B cell (primary cell): ENCODE measurements at regions not wholly inside any gene's neighbourhood (a gene's known extent, or its start where the extent isn't known, plus 50 kb on each side); places are given as distances from the start of the nearest gene placed in this dataset.

Experiments used
- ATAC-seq: fragments of 200-7000 bp; cut with Tn5 transposase; one replicate; pipeline ENCODE4 v1.10.0; 2021; ENCODE audit warnings: low read depth, mild to moderate bottlenecking, moderate number of reproducible peaks, moderate library complexity
- CTCF ChIA-PET: fragments of 350-600 bp; sonication (Branson Sonifier 250); formaldehyde crosslinking; loops from one replicate; lab custom pipeline; 2021; ENCODE audit warnings: antibody characterized with exemption, inconsistent platforms; lab: Charles Lee
- POLR2A ChIA-PET: fragments of 350-600 bp; sonication (Branson Sonifier 250); formaldehyde crosslinking; loops from one replicate; lab custom pipeline; 2021; ENCODE audit warnings: antibody characterized with exemption; lab: Charles Lee
- DNase-seq: peaks from one replicate; pipeline ENCODE4 v3.0.0; 2013
- H2AFZ ChIP-seq: 2 replicates; pipeline ENCODE4 v1.6.1; 2012; ENCODE audit warnings: mild to moderate bottlenecking, low read depth, low read length; ENCODE audit not compliant: insufficient read depth, poor library complexity, severe bottlenecking
- H3K27ac ChIP-seq, 2 donors: 1 replicate in 1 of 2; 2 replicates in 1 of 2; pipeline ENCODE4 v1.5.1; 2012 to 2013; ENCODE audit warnings: low read length in 2 of 2, mild to moderate bottlenecking in 2 of 2, moderate library complexity in 1 of 2
- H3K27me3 ChIP-seq, 4 experiments: fragments of 200-600 bp in 1 of 4; sonication (generic) in 1 of 4; replicated peaks in 1 of 4; 1 replicate in 2 of 4; 2 replicates in 2 of 4; pipeline versions ENCODE4 v1.6.1 to v1.7.0; 2013 to 2016; ENCODE audit warnings: low read length in 3 of 4, mild to moderate bottlenecking in 2 of 4, mixed read lengths in 1 of 4, moderate library complexity in 1 of 4; ENCODE audit not compliant: insufficient read depth in 4 of 4, control insufficient read depth in 3 of 4; ENCODE audit errors: control extremely low read depth in 1 of 4
- H3K36me3 ChIP-seq, 2 experiments: replicated peaks in 1 of 2; 1 replicate in 1 of 2; 2 replicates in 1 of 2; pipeline versions ENCODE4 v1.6.1 to v1.7.1; 2013; ENCODE audit warnings: low read length in 1 of 2; ENCODE audit not compliant: insufficient read depth in 2 of 2, control insufficient read depth in 1 of 2; ENCODE audit errors: control extremely low read depth in 1 of 2, extremely low read depth in 1 of 2
- H3K4me1 ChIP-seq, 2 donors: fragments of 200-600 bp in 1 of 2; sonication (generic) in 1 of 2; 1 replicate in 1 of 2; 2 replicates in 1 of 2; pipeline versions ENCODE4 v1.5.1 to v1.6.1; 2013 to 2017; ENCODE audit warnings: low read length in 2 of 2; ENCODE audit not compliant: control insufficient read depth in 2 of 2, insufficient read depth in 2 of 2
- H3K4me2 ChIP-seq: replicated peaks from 2 replicates; pipeline ENCODE3; 2012; ENCODE audit warnings: mild to moderate bottlenecking, low read depth, low read length; ENCODE audit not compliant: poor library complexity, severe bottlenecking
- H3K4me3 ChIP-seq, 5 experiments: fragments of 200-600 bp in 1 of 5; sonication (generic) in 1 of 5; 1 replicate in 3 of 5; 2 replicates in 2 of 5; pipeline versions ENCODE4 v1.5.1 to v1.7.0; 2011 to 2016; ENCODE audit warnings: low read length in 4 of 5, mild to moderate bottlenecking in 4 of 5, low read depth in 2 of 5, control low read depth in 1 of 5, moderate library complexity in 1 of 5; ENCODE audit not compliant: insufficient read depth in 1 of 5; ENCODE audit errors: control extremely low read depth in 1 of 5, extremely low read depth in 1 of 5
- H3K79me2 ChIP-seq: fragments of 200-600 bp; sonication (generic); one replicate; pipeline ENCODE4 v1.6.0; 2016; ENCODE audit warnings: low read length; ENCODE audit not compliant: control insufficient read depth, insufficient read depth
- H3K9ac ChIP-seq: fragments of 200-600 bp; sonication (generic); 2 replicates; pipeline ENCODE4 v1.6.1; 2017; ENCODE audit warnings: mild to moderate bottlenecking, low read length, moderate library complexity
- H3K9me3 ChIP-seq, 3 donors: one replicate each; pipeline versions ENCODE4 v1.6.1 to v1.7.1; 2013; ENCODE audit warnings: low read length in 2 of 3; ENCODE audit not compliant: control insufficient read depth in 2 of 3, insufficient read depth in 1 of 3; ENCODE audit errors: control extremely low read depth in 1 of 3
- H4K20me1 ChIP-seq: 2 replicates; pipeline ENCODE4 v1.6.0; 2012; ENCODE audit warnings: mild to moderate bottlenecking, low read length; ENCODE audit not compliant: insufficient read depth, control insufficient read depth, poor library complexity, severe bottlenecking
- H3K27ac Mint-ChIP-seq: one replicate; pipeline ENCODE4 v1.8.0; 2021; ENCODE audit warnings: mixed read lengths
- H3K27me3 Mint-ChIP-seq: one replicate; pipeline ENCODE4 v1.8.0; 2021; ENCODE audit warnings: mixed read lengths
- H3K4me1 Mint-ChIP-seq: one replicate; pipeline ENCODE4 v1.8.0; 2021; ENCODE audit warnings: mixed read lengths
- H3K4me3 Mint-ChIP-seq: one replicate; pipeline ENCODE4 v1.8.0; 2021; ENCODE audit warnings: mixed read lengths
- H3K9me3 Mint-ChIP-seq: one replicate; pipeline ENCODE4 v1.8.0; 2022; ENCODE audit warnings: mixed read lengths; ENCODE audit not compliant: insufficient read depth
- EZH2 ChIP-seq: IDR thresholded peaks from 2 replicates; pipeline ENCODE4 v1.6.1; 2012; ENCODE audit warnings: borderline replicate concordance, low read depth, mild to moderate bottlenecking, moderate library complexity, low read length; ENCODE audit not compliant: insufficient read depth, poor library complexity, severe bottlenecking
- WGBS: methylation state at CpG from one replicate; pipeline ENCODE4 v1.1.5; 2013; ENCODE audit warnings: missing lambda C conversion rate; ENCODE audit not compliant: insufficient coverage; 5-methylcytosine and 5-hydroxymethylcytosine counted together
- intact Hi-C: fragments of 100-400 bp; cut with micrococcal nuclease; formaldehyde crosslinking; loops from one replicate; pipeline ENCODE4 v1.10.0; 2022
- TF ChIP-seq, protein P1 (sequence below): fragments of 200-600 bp; IDR thresholded peaks from one replicate; pipeline ENCODE4 v1.8.0; 2022; ENCODE audit warnings: antibody characterized with exemption, mild to moderate bottlenecking

DNA sequence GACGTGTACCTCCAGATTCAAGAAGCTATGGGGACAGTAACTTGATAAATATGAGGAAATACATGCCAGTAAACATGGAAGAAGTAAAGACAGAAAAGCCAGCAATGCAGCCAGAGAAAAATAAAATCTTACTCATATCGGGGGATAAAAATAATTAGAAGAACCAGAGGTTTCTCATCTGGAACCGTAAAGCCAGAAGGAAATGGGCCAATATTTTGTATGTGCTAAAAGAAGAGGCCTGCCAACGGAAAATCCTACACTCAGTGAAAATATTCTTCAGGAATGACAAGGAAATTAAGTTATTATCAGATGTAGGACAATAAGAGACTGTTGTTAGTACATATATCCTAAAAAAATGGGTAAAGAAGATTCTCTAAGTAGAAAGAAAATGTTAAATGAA lies 401.2 kb downstream of the CDC14C start:
- intact Hi-C loops, result no loop called here
- CTCF ChIA-PET, result no interaction called here
- WGBS, result no CpG with 5 or more reads among the region's 4 CpGs

DNA sequence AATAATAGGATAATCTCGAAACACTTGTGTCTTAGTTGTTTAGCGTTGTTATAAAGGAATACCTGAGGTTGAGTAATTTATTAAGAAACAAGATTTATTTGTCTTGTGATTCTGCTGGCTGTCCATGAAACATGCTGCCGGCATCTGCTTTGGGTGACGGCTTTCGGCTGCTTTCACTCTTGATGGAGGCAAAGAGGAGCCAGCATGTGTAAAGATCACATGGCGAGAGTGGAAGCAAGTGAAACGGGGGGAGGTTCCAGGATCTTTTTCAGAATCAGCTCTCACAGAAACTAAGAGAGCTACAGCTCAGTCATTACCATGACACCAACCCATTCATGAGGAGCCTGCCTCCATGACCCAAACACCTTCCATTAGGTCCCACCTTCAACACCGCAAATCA lies 402.8 kb downstream of the CDC14C start:
- Mint-ChIP-seq H3K4me3 (no peak overlapping the region), H3K9me3 (peaks cover 2% of the 10 kb centered on the region), H3K4me1 (no peaks in the 10 kb centered on the region), H3K27ac (no peak overlapping the region), H3K27me3 (no peaks in the 10 kb centered on the region)
- intact Hi-C loops, result no loop called here
- Histone ChIP-seq H3K4me1 (no peaks in the 10 kb centered on the region), H3K27ac (no peak overlapping the region), H3K36me3 (no peaks in the 10 kb centered on the region), H3K9ac (no peak overlapping the region), H3K4me2 (no peak overlapping the region), H4K20me1 (no peaks in the 10 kb centered on the region), H3K9me3 (no peaks in the 10 kb centered on the region), H3K27me3 (no peaks in the 10 kb centered on the region), H3K4me3 (no peak overlapping the region), H3K79me2 (no peaks in the 10 kb centered on the region), H2AFZ (no peak overlapping the region)
- ATAC-seq (no peak), DNase-seq (no peak)
- WGBS, result 90% methylated on average over 3 of the region's 8 CpGs
- ChIA-PET CTCF (no interaction called here), POLR2A (no interaction called here)
- no peak for TF ChIP-seq EZH2
- TF ChIP-seq, protein P1, sequence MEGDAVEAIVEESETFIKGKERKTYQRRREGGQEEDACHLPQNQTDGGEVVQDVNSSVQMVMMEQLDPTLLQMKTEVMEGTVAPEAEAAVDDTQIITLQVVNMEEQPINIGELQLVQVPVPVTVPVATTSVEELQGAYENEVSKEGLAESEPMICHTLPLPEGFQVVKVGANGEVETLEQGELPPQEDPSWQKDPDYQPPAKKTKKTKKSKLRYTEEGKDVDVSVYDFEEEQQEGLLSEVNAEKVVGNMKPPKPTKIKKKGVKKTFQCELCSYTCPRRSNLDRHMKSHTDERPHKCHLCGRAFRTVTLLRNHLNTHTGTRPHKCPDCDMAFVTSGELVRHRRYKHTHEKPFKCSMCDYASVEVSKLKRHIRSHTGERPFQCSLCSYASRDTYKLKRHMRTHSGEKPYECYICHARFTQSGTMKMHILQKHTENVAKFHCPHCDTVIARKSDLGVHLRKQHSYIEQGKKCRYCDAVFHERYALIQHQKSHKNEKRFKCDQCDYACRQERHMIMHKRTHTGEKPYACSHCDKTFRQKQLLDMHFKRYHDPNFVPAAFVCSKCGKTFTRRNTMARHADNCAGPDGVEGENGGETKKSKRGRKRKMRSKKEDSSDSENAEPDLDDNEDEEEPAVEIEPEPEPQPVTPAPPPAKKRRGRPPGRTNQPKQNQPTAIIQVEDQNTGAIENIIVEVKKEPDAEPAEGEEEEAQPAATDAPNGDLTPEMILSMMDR, result no peak

More for the DNA sequence above, 401.2 kb downstream of the CDC14C start:
- Mint-ChIP-seq H3K27me3 (no peaks in the 10 kb centered on the region), H3K4me3 (no peak overlapping the region), H3K27ac (no peak overlapping the region), H3K4me1 (no peaks in the 10 kb centered on the region), H3K9me3 (peaks cover 2% of the 10 kb centered on the region)
- no peaks in the 10 kb centered on the region for H4K20me1 ChIP-seq
- no peak for ATAC-seq
- no peaks in the 10 kb centered on the region for H3K36me3 ChIP-seq
- no peaks in the 10 kb centered on the region for H3K4me1 ChIP-seq
- TF ChIP-seq, protein P1, result no peak
- TF ChIP-seq EZH2, result no peak
- no peaks in the 10 kb centered on the region for H3K9me3 ChIP-seq
- no peak overlapping the region for H3K9ac ChIP-seq
- DNase-seq, result no peak
- H3K27ac ChIP-seq, result no peak overlapping the region
- POLR2A ChIA-PET, result no interaction called here
- no peak overlapping the region for H3K4me2 ChIP-seq
- no peak overlapping the region for H2AFZ ChIP-seq
- no peaks in the 10 kb centered on the region for H3K79me2 ChIP-seq
- no peaks in the 10 kb centered on the region for H3K27me3 ChIP-seq
- no peak overlapping the region for H3K4me3 ChIP-seq
